ENCODE measurements at regions not wholly inside any gene's neighbourhood (a gene's known extent, or its start where the extent isn't known, plus 50 kb on each side); places are given as distances from the start of the nearest gene placed in this dataset.

GRCh38 chr4:107166873-107167450, 130.8 kb upstream of the DKK2 start:
- Histone ChIP-seq H3K36me3 (ENCODE audit: insufficient read depth, low read length) (no peaks in the 10 kb centered on the region), H3K27me3 (ENCODE audit: insufficient read depth, low read length, poor library complexity, severe bottlenecking) (no peaks in the 10 kb centered on the region), H3K4me3 (ENCODE audit: low read length, poor library complexity, severe bottlenecking) (no peak overlapping the region), H3K9ac (ENCODE audit: low read depth, low read length, poor library complexity, severe bottlenecking) (no peak overlapping the region), H3K4me1 (ENCODE audit: insufficient read depth, low read length, poor library complexity, severe bottlenecking) (no peaks in the 10 kb centered on the region), H3F3A (ENCODE audit: low read depth) (no peaks in the 10 kb centered on the region), H3K9me3 (ENCODE audit: insufficient read depth, low read depth, low read length) (no peaks in the 10 kb centered on the region), H3K4me2 (ENCODE audit: low read depth, low read length, poor library complexity, severe bottlenecking) (no peak overlapping the region), H3K9me2 (replicated peaks; ENCODE audit: low read depth, low read length) (no peaks in the 10 kb centered on the region), H4K20me1 (ENCODE audit: insufficient read depth, low read length, poor library complexity, severe bottlenecking) (no peaks in the 10 kb centered on the region), H3K79me2 (ENCODE audit: insufficient read depth, low read length) (no peaks in the 10 kb centered on the region), H2AFZ (ENCODE audit: low read length) (no peak overlapping the region)
- TF ChIP-seq, protein P1, sequence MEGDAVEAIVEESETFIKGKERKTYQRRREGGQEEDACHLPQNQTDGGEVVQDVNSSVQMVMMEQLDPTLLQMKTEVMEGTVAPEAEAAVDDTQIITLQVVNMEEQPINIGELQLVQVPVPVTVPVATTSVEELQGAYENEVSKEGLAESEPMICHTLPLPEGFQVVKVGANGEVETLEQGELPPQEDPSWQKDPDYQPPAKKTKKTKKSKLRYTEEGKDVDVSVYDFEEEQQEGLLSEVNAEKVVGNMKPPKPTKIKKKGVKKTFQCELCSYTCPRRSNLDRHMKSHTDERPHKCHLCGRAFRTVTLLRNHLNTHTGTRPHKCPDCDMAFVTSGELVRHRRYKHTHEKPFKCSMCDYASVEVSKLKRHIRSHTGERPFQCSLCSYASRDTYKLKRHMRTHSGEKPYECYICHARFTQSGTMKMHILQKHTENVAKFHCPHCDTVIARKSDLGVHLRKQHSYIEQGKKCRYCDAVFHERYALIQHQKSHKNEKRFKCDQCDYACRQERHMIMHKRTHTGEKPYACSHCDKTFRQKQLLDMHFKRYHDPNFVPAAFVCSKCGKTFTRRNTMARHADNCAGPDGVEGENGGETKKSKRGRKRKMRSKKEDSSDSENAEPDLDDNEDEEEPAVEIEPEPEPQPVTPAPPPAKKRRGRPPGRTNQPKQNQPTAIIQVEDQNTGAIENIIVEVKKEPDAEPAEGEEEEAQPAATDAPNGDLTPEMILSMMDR (conservative IDR thresholded peaks at IDR 0.05; ENCODE audit: low read length), result no peak
- no peak for TF ChIP-seq EZH2phosphoT487 (IDR thresholded peaks at IDR 0.05; ENCODE audit: borderline replicate concordance)

DNA sequence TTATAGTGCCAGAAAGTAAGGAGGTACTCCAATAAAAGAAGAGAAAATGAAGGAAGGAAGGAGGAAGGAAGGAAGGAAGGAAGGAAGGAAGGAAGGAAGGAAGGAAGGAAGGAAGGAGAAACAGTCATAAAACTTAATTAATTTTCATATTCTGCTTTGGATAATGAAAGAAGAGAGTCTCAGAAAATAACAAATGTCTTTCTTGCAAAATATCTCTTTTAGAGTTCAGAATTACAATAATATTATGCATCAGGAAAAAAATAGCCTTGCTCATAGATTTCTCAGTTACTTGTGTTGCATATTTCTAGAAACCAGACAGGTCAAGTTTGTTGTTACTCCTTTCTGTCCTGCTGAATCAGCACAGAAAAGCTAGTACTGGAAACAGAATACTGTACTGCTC, 130.1 kb upstream of the DKK2 start:
- H3K9me2 ChIP-seq (replicated peaks; ENCODE audit: low read depth, low read length), result no peaks in the 10 kb centered on the region
- H3K4me1 ChIP-seq (ENCODE audit: insufficient read depth, low read length, poor library complexity, severe bottlenecking), result no peaks in the 10 kb centered on the region
- H3K9me3 ChIP-seq (ENCODE audit: insufficient read depth, low read depth, low read length), result no peaks in the 10 kb centered on the region
- TF ChIP-seq, protein P1 (conservative IDR thresholded peaks at IDR 0.05; ENCODE audit: low read length), result no peak
- TF ChIP-seq EZH2phosphoT487 (IDR thresholded peaks at IDR 0.05; ENCODE audit: borderline replicate concordance), result no peak
- H3K36me3 ChIP-seq (ENCODE audit: insufficient read depth, low read length), result no peaks in the 10 kb centered on the region
- H3K79me2 ChIP-seq (ENCODE audit: insufficient read depth, low read length), result no peaks in the 10 kb centered on the region
- H2AFZ ChIP-seq (ENCODE audit: low read length), result no peak overlapping the region
- no peak overlapping the region for H3K4me2 ChIP-seq (ENCODE audit: low read depth, low read length, poor library complexity, severe bottlenecking)
- no peaks in the 10 kb centered on the region for H3F3A ChIP-seq (ENCODE audit: low read depth)
- H4K20me1 ChIP-seq (ENCODE audit: insufficient read depth, low read length, poor library complexity, severe bottlenecking), result no peaks in the 10 kb centered on the region
- no peak overlapping the region for H3K4me3 ChIP-seq (ENCODE audit: low read length, poor library complexity, severe bottlenecking)
- no peaks in the 10 kb centered on the region for H3K27me3 ChIP-seq (ENCODE audit: insufficient read depth, low read length, poor library complexity, severe bottlenecking)
- no peak overlapping the region for H3K9ac ChIP-seq (ENCODE audit: low read depth, low read length, poor library complexity, severe bottlenecking)

GRCh38 chr4:107164962-107165475, 128.9 kb upstream of the DKK2 start:
- Histone ChIP-seq H3K4me3 (ENCODE audit: low read length, poor library complexity, severe bottlenecking) (no peak overlapping the region), H2AFZ (ENCODE audit: low read length) (no peak overlapping the region), H3K4me2 (ENCODE audit: low read depth, low read length, poor library complexity, severe bottlenecking) (no peak overlapping the region), H3K9ac (ENCODE audit: low read depth, low read length, poor library complexity, severe bottlenecking) (no peak overlapping the region), H3K9me2 (replicated peaks; ENCODE audit: low read depth, low read length) (no peaks in the 10 kb centered on the region), H3K4me1 (ENCODE audit: insufficient read depth, low read length, poor library complexity, severe bottlenecking) (no peaks in the 10 kb centered on the region), H3K27me3 (ENCODE audit: insufficient read depth, low read length, poor library complexity, severe bottlenecking) (no peaks in the 10 kb centered on the region), H3K9me3 (ENCODE audit: insufficient read depth, low read depth, low read length) (no peaks in the 10 kb centered on the region), H4K20me1 (ENCODE audit: insufficient read depth, low read length, poor library complexity, severe bottlenecking) (no peaks in the 10 kb centered on the region), H3K36me3 (ENCODE audit: insufficient read depth, low read length) (no peaks in the 10 kb centered on the region), H3F3A (ENCODE audit: low read depth) (no peaks in the 10 kb centered on the region), H3K79me2 (ENCODE audit: insufficient read depth, low read length) (no peaks in the 10 kb centered on the region)
- TF ChIP-seq, protein P1 (conservative IDR thresholded peaks at IDR 0.05; ENCODE audit: low read length), result no peak
- TF ChIP-seq EZH2phosphoT487 (IDR thresholded peaks at IDR 0.05; ENCODE audit: borderline replicate concordance), result no peak

All from Loucy (cell line).